ENCODE measurements at regions not wholly inside any gene's neighbourhood (a gene's known extent, or its start where the extent isn't known, plus 50 kb on each side); places are given as distances from the start of the nearest gene placed in this dataset.
"Not testable (repeated sequence)": the region's sequence is repeated elsewhere in the genome, so short reads cannot be mapped to it uniquely, and the experiment has no call there.

- no peak for DNase-seq
Observed at GRCh38 chr9:92242260-92243136, 51.0 kb downstream of the IARS1 start.

GRCh38 chr9:92236915-92237314 lies 56.6 kb downstream of the IARS1 start:
- DNase-seq, result no peak

- no peak for DNase-seq
Observed at GRCh38 chr9:92236465-92236864, 57.0 kb downstream of the IARS1 start.

- DNase-seq, result no peak
Observed at GRCh38 chr9:92234514-92234913, 59.0 kb downstream of the IARS1 start.

GRCh38 chr9:92232190-92232589 lies 61.3 kb downstream of the IARS1 start:
- no peak for DNase-seq

GRCh38 chr9:92228628-92229027 lies 64.9 kb downstream of the IARS1 start:
- no peak for DNase-seq

- DNase-seq, result no peak
Observed at GRCh38 chr9:92224177-92224576, 69.3 kb downstream of the IARS1 start.

GRCh38 chr9:92223758-92224157 lies 69.7 kb downstream of the IARS1 start:
- DNase-seq, result no peak

GRCh38 chr9:92208693-92209524 lies 84.6 kb downstream of the IARS1 start:
- DNase-seq, result no peak

GRCh38 chr9:92206488-92206887 lies 87.0 kb downstream of the IARS1 start:
- DNase-seq, result no peak

- DNase-seq, result not testable (repeated sequence)
Observed at GRCh38 chr9:92203887-92204286, 88.7 kb upstream of the SPTLC1 start.

GRCh38 chr9:92198237-92198636 lies 83.0 kb upstream of the SPTLC1 start:
- not testable (repeated sequence) for DNase-seq

GRCh38 chr9:92196909-92197308 lies 81.7 kb upstream of the SPTLC1 start:
- no peak for DNase-seq

GRCh38 chr9:92196400-92196799 lies 81.2 kb upstream of the SPTLC1 start:
- DNase-seq, result no peak

- DNase-seq, result no peak
Observed at GRCh38 chr9:92191801-92192200, 76.6 kb upstream of the SPTLC1 start.

GRCh38 chr9:92190536-92190790 lies 75.2 kb upstream of the SPTLC1 start:
- DNase-seq, result no peak

- DNase-seq, result no peak
Observed at GRCh38 chr9:92189782-92190535, 74.7 kb upstream of the SPTLC1 start.

GRCh38 chr9:92188969-92189781 lies 74.0 kb upstream of the SPTLC1 start:
- peak; percentile 33 for DNase-seq

- no peak for DNase-seq
Observed at GRCh38 chr9:92187989-92188714, 72.9 kb upstream of the SPTLC1 start.

GRCh38 chr9:92187390-92187789 lies 72.2 kb upstream of the SPTLC1 start:
- DNase-seq, result no peak

- no peak for DNase-seq
Observed at GRCh38 chr9:92186631-92187030, 71.4 kb upstream of the SPTLC1 start.

GRCh38 chr9:92185681-92186080 lies 70.5 kb upstream of the SPTLC1 start:
- DNase-seq, result no peak
